G401.6 (cell line): ENCODE measurements at regions not wholly inside any gene's neighbourhood (a gene's known extent, or its start where the extent isn't known, plus 50 kb on each side); places are given as distances from the start of the nearest gene placed in this dataset.

ENCODE experiments used
- FAIRE-seq: peaks from 2 replicates; lab custom pipeline; 2012; peaks lifted over from hg19 to GRCh38; lab: Jason Lieb, UNC

DNA sequence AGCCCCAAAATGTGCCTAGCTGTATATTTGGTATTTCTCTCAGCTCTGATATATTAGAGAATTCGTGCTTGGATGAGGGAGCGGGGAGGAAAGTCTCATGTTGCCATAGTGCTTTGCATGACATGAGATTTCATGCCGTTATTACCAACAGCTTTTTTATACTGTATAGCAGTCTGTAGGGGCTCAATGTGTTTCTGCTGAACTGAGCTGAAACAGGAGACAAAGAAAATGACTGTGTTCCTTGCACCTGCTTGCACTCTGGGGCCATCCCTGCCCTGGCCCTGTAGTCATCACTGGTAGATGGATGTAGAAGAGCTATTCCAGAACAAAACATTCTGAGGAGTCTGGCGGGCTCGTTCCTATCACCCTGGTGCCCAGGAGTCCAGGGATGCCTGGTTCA is 128.0 kb upstream of the SASH1 start:
- no peak for FAIRE-seq

DNA sequence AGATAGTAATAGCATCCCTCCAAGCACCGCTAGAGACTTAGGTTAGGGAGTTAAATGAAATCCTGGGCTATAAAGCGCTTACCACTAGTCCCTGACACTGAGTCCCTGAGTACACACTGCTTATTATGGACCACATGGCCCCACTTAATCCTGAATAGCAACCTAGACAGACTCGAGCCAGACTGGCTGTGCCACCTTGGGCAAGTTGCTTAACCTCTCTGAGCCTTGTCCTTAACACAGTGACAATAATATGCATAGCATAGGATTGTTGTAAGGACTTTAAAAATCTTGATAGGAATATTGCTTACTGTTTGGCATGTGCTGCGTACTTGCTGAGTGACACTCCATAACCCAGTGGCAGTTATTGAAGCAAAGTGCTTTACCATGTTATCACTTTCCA is 125.6 kb upstream of the SASH1 start:
- FAIRE-seq: no peak

DNA sequence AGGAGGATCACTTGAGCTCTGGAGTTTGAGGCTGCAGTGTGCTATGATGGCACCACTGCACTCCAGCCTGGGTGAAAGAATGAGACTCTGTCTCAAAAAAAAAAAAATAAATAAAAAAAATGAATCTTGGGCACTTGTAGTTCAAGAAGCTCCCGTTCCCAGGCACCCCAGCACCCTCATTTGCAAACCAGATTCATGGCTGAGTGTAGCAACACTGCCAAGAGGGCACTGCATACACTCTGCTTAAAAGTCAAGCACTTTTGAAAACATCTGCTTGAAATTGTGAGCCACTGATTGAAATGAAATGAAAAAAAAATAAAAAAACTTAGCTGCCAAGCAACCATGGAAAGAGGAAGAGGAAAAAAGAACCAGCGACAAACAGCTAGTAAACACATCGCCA is 124.7 kb upstream of the SASH1 start:
- FAIRE-seq: no peak

DNA sequence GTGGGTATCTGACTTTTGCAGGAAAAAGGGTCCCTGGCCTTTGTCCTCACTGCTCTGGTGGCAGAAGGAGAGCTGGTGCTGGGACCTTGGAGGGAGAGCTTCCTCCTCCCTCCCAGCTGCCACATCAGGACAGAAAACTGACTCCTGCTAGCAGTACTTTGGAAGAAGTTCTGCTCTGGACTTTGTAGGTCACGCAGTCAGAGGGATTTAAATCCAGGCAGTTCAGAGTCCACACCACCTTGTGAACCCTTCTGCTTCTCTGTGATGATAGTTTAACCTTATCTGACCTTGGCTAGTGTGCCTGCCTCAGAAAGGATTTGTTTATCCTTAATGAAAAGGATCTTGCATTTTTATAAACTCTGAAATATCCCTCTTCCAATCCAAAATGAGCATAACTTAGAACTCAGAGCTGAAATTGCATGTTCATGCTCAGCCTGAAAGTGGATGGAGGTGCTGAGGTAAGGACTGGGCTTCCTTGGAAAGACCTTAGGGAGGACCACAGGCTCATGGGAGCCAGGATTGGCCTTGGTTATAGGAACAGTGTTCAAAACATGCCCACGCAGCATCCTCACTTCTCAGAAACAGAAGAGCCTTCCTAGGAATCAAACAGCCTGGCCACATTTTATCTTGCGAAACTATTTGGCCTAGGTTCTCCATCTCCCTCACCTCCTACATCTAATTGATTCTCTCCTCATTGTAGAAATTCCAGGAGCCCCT is 123.9 kb upstream of the SASH1 start:
- no peak for FAIRE-seq

DNA sequence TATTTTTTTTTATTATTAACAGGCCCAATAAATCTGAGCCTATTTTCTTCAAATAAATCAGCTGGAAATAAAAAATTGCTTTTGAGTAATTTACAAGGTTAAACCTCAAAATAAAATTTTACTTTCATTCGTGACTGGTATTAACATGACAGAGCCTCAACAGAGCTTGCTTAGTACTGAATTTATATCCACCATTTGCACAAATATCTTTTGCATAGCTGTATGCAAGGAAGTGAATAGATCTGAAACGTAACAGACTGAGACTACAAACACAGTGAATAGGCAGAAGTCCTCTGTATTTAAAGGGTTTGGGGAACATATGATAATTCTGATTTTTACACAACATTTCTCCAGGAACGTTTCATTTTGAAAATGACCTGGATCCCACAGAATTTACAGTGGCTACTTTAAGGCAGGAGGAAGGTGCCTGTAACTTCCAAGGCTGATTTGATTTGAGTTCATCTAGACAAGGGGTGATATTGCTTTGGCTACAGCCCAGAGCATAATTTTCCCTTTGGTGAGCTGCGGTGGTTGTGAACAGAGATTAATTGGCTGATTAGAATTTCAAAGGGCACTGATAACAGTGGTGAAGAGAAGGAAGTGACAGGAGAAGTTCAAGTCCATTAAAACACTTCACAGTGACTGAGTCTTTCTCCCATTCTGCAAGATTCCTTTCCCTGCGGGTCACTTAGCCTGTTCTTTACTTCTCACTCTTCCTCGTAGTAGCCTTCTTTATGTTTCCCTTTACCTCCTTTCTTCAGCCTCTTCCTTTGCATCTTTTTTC is 121.2 kb upstream of the SASH1 start:
- no peak for FAIRE-seq

DNA sequence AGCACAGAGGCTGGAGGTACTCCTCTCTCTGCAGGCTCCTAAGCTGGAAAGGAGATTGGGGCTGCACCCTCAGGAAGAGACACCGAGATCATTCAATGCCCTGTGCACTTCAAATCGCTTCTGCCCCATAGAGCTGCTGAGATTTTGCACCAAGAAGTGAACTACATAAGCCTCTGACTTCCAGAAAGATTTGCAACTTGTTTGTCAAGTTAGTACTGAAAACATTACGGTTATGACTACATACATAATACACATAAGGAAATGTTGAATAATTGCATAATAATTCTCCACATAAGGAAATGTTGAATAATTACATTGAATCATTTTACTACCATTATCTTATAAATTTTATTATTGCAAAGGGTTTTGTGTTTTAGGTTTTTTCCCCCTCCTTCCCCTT is 120.3 kb upstream of the SASH1 start:
- FAIRE-seq: no peak

DNA sequence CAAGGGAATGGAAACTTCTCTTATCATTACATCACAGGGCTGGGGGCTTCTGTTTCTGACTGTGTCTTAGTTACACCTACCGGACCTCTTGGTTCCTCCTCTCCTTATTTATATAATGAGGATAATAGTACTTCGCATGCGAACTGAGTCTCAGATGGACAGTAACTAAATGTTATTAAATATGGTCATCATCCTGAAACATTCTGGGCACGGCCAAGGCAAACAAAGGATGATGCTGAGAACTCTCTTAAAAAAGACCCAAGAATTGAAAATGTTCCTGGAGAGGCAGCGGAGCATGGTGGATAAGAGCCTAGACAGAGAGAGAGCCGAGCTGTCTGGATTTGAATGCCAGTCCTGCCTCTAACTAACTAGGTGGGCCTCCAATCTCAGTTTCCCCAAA is 119.8 kb upstream of the SASH1 start:
- no peak for FAIRE-seq

DNA sequence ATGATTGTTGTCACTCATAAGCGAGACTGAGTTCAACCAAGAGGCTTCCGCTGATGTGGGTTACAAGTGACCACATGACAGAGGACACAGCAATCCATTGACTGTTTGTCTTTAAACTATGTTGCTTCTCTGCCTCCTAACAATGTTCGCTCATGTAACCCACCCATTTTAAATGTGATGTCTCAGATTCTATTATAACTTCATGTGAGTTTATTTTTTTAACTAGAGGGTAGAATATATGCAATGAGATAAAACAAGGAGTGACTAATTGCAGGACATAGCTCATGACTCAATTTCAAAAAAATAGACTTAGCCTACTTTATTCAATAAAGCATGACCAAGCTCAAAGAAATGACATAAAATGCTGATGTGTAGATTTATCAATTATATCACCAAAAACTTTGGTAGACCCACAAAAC is 119.2 kb upstream of the SASH1 start:
- FAIRE-seq: no peak

DNA sequence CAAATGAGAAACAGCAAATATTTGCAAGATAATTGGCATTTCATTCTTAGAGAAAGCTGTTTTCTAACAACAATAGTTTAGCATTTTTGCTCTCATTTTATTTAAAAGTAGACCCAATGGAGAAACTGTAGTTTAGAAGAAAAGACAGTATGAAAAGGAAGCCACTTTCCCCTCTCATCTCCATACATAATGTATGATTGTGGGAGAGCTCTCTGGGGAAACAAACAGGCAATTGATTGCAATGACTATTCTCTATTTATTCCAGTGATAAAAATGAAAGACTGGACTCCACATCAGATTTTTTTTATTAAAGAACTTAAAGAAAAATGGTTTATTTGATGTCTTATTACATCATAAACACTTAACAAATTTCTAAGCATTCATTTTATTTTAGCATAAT is 116.8 kb upstream of the SASH1 start:
- FAIRE-seq: no peak

DNA sequence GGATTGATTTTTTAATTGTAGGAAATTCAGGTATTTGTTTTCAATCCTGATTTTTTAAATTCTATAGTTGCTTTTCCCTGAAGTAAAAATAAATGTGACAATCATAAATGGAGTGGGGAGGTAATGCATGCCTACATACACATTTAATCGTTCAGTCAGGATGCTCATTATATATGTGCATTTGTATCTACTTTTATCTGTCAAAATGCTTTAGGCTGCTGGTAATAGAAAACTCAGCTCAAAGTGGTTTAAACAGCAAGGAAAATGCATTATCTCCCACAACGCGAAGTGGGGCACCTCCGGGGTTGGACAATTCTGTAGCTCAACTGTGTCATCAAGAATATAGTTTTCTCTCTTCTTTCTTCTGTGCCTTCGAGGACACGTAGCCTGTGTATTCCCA is 116.4 kb upstream of the SASH1 start:
- no peak for FAIRE-seq

DNA sequence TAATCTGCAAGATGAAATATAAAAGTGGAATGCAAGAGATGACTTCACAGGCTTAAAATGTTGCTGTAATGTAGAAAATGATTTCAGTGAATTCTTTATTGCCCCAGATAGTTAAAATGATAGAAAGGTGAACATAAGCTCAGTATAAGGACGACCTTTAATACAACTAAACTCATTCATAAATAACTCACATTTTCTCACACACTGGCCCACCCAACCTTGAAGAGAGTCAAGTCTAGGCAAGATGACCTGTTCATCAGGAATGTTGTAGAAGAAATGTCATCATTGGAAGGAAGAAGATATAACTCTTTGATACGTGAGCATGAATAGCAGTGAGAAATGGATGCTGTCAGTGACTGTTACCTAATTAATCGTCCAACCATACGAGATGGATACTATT is 111.1 kb upstream of the SASH1 start:
- no peak for FAIRE-seq

DNA sequence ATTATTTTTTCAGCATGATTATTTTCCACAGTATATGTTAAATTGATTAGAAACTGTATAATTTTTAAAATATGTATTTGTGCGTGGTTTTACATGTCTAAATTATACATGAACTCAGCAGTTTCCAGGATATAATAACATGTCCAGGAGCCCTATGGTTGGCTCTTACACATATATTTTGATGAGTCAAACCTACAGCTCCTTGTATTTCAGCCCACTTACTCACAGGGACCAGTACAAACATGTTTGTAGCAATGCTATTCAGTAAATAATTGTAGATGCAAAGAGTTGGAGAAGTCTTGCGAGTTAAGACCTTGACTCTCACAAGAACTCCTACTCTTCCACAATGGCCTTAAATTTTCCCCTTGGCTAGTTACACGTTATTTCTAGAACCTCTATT is 107.2 kb upstream of the SASH1 start:
- FAIRE-seq: no peak

DNA sequence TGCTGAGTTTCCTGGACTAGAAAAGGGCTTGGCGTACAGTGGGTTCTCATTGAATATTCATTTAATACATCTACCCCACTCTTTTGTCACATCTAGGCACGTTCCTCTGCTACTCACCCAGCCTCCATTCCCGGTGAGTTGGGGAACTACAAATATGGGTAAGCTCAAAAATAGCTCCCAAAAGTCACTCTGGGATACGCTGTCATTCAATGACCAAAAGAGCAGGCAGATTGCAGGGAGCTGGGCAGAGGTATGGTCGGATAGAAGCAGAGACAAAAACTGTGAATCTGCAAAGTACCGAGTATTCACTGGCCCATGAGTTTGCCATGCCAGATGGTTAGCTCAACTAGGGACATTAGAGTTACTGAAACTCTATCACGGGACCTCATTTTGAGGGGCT is 103.9 kb upstream of the SASH1 start:
- FAIRE-seq: no peak

DNA sequence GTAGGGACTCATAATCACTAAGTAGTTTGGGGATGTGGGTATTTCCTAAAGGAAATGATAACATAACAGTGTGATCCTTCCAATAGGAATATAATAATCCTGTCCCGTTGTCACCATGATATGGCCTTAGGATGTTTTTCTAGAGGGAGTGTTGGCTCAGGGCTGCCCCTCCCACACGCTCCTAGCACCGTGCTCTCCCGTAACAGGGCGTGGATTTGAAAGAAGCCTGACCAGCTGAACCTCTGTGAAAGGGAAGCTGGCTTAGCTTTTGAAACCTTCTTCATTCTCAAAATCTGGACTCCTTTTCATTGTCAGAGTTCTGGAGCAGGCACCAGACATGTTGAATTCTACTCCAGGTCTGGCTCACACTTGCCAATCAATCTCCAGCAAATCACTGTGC is 103.4 kb upstream of the SASH1 start:
- no peak for FAIRE-seq

DNA sequence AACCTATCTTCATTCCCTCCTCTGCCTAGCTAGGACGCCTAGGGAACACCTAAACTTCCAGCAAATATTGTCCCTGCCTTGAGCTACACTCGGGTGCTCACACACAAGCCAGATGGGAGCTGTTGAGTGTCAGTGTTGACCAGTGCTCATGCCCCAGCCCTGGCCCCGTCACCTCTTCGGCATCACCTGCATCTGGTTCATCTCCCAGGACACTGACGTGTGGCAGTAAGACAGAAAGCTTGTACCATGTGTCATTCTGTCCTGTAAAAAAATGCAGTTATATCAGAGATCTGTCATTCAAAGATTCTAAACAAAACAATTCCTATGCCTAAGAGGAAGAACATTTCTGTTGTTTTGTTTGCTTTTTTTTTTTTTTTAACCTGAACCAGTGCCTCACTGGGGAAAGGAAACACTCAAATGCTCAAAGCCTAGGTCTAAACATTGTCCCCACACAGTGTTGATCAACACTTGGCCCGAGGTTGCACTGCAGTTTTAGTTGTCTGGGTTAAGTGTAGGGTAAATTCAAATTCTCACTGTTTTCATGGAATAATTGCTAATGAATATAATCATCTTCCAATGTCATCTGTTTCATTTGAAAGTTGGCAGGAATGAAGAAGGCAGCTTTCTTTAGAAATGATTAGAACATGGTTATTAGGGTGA is 102.7 kb upstream of the SASH1 start:
- no peak for FAIRE-seq

DNA sequence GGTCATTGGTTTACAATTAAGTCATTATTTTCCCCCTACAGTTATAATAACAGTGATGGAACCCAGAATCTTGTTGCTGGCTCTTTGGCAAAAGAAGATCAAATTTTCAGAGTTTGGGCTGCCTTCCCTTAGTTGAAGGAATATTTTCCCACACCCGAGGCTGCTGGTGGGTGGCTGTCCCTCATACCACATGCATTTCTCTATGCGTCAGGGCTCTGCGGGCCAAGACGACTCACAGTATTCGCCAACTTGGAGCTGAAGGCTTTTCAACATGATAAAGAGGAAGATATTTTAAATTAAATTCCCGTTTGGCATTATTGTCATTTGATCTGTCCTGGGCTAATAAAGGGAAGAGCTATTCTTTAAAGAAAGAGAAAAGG is 102.2 kb upstream of the SASH1 start:
- FAIRE-seq: no peak

DNA sequence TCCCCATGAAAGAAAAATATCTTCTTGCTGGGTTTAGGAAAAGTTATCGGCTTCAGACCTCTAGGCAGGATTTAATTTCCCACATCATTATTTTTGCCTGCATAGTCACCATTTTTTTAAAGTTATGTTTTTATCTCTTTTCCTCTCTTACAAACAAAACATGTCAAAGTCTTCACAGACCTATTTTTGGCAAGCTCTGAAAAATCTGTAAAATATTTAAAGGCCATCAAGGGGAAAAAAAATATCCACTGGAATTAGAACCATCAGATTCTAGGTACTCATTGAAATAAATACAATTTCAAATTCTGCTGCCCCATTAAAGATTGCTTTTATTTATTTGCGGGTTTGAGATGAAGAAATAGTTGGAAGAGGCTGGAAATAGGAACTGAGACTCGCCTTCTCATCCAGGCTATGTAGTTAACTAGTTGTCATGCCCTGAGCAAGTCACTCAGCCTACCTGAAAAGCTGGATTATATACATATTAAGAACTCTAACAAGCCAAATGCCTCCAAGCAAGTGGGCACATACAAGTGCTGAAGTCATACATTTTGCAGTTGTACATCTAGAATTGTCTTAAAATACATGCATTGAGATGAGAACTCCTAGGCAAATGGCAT is 101.7 kb upstream of the SASH1 start:
- no peak for FAIRE-seq

DNA sequence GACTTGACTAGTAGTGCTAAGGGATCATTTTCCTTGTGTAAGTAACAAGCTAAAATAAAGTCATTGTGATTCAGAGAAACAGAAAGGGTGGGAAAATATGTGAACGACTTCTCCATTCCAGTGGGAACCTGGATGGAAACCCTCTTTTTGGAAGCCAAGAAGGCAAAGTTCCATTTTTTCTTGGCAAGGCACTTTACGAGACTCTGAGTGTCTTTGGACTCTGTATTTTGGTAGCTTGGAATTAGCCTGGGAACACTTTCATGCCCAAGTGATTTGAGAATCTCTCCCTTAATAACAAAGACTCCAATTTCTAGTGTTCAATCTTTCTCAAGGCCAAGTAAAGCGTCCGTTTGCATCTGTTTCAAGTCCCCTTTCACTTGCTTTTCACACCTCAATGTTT is 100.5 kb upstream of the SASH1 start:
- no peak for FAIRE-seq

DNA sequence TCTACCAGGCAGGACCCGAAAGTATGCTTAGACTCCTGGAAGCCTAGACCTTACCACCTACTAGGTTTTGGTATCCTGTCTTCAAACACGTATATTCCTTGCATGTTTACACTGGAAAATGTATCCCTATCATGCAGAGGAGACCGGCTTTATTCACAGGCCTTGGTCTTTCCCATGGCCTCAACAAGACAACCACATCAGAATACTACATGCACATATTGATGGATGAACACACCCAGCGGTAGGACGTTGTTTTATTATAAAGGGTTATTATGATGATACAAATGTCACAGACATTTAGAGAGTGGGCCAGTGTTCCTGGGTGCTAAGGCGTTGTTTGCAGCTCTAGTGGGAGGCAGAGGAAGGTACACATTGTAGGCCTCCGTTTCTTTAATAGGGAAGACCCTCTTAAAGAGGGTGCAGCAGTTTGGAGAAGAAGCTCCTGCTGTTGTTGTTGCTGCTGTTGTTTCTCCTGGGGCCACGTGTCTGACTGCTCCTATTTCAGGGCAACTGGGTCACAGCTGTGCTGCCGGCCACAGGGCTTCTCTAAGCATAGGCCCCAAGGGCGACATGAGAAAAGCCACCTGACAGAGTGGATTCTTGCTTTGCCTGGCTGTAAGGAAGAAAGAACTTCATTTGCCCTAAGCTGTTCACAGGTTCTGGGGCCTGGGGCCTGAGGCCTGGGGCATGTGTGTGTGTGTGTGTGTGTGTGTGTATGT is 98.3 kb upstream of the SASH1 start:
- no peak for FAIRE-seq

DNA sequence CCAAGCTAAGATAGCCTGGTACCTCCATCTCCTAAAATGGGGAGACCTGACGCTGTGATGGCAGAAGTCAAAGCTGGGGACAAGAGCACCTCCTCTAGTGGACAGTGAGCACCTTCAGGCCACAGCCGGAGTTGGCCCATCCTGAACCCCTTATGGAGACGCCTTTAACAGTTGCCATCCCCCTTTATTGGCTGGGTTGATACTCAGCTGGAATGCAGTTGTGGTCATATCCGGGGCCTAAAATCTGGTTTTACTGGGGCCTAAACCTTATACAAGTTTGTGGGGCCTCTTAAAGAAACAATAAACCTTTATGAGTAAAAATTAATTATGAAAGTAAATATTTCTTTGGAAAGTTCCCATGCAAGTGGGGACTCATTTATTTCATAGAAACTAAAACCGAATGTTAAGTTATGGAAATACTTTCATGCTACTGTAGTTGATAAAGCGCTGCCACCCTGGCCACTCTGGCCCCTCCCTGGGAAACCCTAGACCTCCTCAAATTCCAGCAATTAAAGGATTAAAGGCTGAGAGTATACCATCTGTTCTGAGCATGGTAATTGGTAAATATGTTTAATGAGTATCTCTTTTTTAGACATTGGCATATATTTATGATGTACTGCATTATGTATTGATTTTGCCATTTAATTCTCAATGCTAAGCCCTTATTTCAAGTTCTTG is 95.1 kb upstream of the SASH1 start:
- no peak for FAIRE-seq

DNA sequence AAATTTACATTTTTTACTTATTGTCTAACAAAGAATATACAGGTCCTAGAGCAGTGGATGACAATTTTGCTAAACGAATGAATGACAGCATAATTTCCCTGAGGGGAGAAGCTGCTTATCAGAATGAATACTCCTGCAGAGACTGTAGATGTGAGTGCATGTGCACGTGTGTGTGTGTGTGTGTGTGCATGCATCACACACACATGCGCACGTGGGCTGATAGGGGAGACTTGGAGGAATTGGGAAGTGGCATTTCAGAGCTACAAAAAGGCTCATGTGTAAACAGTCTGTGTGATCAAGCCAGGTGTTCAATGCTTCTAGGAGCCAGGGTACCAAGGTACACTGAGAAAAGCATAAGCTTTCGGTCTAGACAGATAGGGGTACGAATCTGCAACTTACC is 93.5 kb upstream of the SASH1 start:
- FAIRE-seq: no peak
